Mesendoderm (in vitro differentiated cells): ENCODE measurements at regions not wholly inside any gene's neighbourhood (a gene's known extent, or its start where the extent isn't known, plus 50 kb on each side); places are given as distances from the start of the nearest gene placed in this dataset.
A peak's percentile ranks its signal among the peaks of the same experiment; 100 is the strongest.

Experiments
- DNase-seq: peaks from one replicate; pipeline ENCODE4 v3.0.0; 2013
- H2AK5ac ChIP-seq: 2 replicates; pipeline ENCODE4 v1.6.1; 2013; ENCODE audit warnings: low read length, inconsistent platforms
- H2BK120ac ChIP-seq: 2 replicates; pipeline ENCODE4 v1.6.1; 2013; ENCODE audit warnings: low read depth, mild to moderate bottlenecking, low read length, moderate library complexity, mixed read lengths
- H2BK15ac ChIP-seq: replicated peaks from 2 replicates; pipeline ENCODE4 v1.6.1; 2013; ENCODE audit warnings: low read depth, mild to moderate bottlenecking, moderate library complexity
- H2BK5ac ChIP-seq: 2 replicates; pipeline ENCODE4 v1.6.1; 2013; ENCODE audit warnings: low read length, inconsistent platforms
- H3K18ac ChIP-seq: 2 replicates; pipeline ENCODE4 v1.6.1; 2013; ENCODE audit warnings: mild to moderate bottlenecking, low read length, mixed read lengths
- H3K23ac ChIP-seq: one replicate; pipeline ENCODE4 v1.6.1; 2013; ENCODE audit warnings: low read length
- H3K27ac ChIP-seq: 2 replicates; pipeline ENCODE4 v1.5.1; 2013; ENCODE audit warnings: low read depth, mild to moderate bottlenecking, inconsistent platforms, low read length, moderate library complexity
- H3K27me3 ChIP-seq: 2 replicates; pipeline ENCODE4 v1.6.1; 2013; ENCODE audit warnings: low read length, control low read depth, mild to moderate bottlenecking, inconsistent platforms; ENCODE audit not compliant: insufficient read depth, poor library complexity
- H3K36me3 ChIP-seq: 2 replicates; pipeline ENCODE4 v1.6.1; 2013; ENCODE audit warnings: low read length, inconsistent platforms; ENCODE audit not compliant: control insufficient read depth, insufficient read depth
- H3K4ac ChIP-seq: one replicate; pipeline ENCODE4 v1.6.1; 2013; ENCODE audit warnings: low read depth, mild to moderate bottlenecking, low read length, moderate library complexity
- H3K4me1 ChIP-seq: 2 replicates; pipeline ENCODE4 v1.6.1; 2013; ENCODE audit warnings: low read depth, low read length, inconsistent platforms; ENCODE audit not compliant: control insufficient read depth
- H3K4me2 ChIP-seq: 2 replicates; pipeline ENCODE4 v1.6.1; 2013; ENCODE audit warnings: low read length
- H3K4me3 ChIP-seq: 2 replicates; pipeline ENCODE4 v1.5.1; 2013; ENCODE audit warnings: mild to moderate bottlenecking, low read length
- H3K56ac ChIP-seq: one replicate; pipeline ENCODE4 v1.6.1; 2013; ENCODE audit warnings: low read length
- H3K79me1 ChIP-seq: 2 replicates; pipeline ENCODE4 v1.6.1; 2013; ENCODE audit warnings: low read length, inconsistent platforms
- H3K79me2 ChIP-seq: 2 replicates; pipeline ENCODE4 v1.6.1; 2013; ENCODE audit warnings: mild to moderate bottlenecking, low read length; ENCODE audit not compliant: control insufficient read depth, insufficient read depth
- H3K9ac ChIP-seq: 2 replicates; pipeline ENCODE4 v1.6.1; 2013; ENCODE audit warnings: low read length, inconsistent platforms
- H4K5ac ChIP-seq: one replicate; pipeline ENCODE4 v1.6.1; 2013; ENCODE audit warnings: low read length
- H4K8ac ChIP-seq: one replicate; pipeline ENCODE4 v1.6.1; 2013; ENCODE audit warnings: low read depth, mild to moderate bottlenecking, control low read depth, low read length, moderate library complexity
- WGBS: extraction: QIAGEN DNeasy Blood & Tissue Kit; methylation state at CpG from one replicate; pipeline ENCODE4 v1.1.7; 2013; ENCODE audit warnings: low lambda C conversion rate, missing lambda C conversion rate; ENCODE audit not compliant: insufficient coverage; ENCODE audit errors: extremely low coverage; 5-methylcytosine and 5-hydroxymethylcytosine counted together

- H2AK5ac ChIP-seq: no peak overlapping the region
- H2BK5ac ChIP-seq: no peak overlapping the region
- no peak overlapping the region for H2BK15ac ChIP-seq
- DNase-seq: no peak
- H2BK120ac ChIP-seq: no peak overlapping the region
- H3K4me3 ChIP-seq: no peak overlapping the region
- H3K79me2 ChIP-seq: no peaks in the 10 kb centered on the region
- no peak overlapping the region for H3K4me2 ChIP-seq
- no peak overlapping the region for H4K5ac ChIP-seq
- H3K9ac ChIP-seq: no peak overlapping the region
- H3K4ac ChIP-seq: no peak overlapping the region
- no peaks in the 10 kb centered on the region for H3K79me1 ChIP-seq
- H3K56ac ChIP-seq: no peak overlapping the region
- no peak overlapping the region for H3K27ac ChIP-seq
- WGBS: no CpG with 5 or more reads among the region's 9 CpGs
- H3K23ac ChIP-seq: no peak overlapping the region
- H4K8ac ChIP-seq: no peak overlapping the region
- H3K27me3 ChIP-seq: no peaks in the 10 kb centered on the region
- H3K36me3 ChIP-seq: no peaks in the 10 kb centered on the region
- H3K4me1 ChIP-seq: no peaks in the 10 kb centered on the region
- H3K18ac ChIP-seq: no peak overlapping the region
These were observed 361.7 kb upstream of the MAP3K7 start for GRCh38 chr6:90948540-90948939.

DNA sequence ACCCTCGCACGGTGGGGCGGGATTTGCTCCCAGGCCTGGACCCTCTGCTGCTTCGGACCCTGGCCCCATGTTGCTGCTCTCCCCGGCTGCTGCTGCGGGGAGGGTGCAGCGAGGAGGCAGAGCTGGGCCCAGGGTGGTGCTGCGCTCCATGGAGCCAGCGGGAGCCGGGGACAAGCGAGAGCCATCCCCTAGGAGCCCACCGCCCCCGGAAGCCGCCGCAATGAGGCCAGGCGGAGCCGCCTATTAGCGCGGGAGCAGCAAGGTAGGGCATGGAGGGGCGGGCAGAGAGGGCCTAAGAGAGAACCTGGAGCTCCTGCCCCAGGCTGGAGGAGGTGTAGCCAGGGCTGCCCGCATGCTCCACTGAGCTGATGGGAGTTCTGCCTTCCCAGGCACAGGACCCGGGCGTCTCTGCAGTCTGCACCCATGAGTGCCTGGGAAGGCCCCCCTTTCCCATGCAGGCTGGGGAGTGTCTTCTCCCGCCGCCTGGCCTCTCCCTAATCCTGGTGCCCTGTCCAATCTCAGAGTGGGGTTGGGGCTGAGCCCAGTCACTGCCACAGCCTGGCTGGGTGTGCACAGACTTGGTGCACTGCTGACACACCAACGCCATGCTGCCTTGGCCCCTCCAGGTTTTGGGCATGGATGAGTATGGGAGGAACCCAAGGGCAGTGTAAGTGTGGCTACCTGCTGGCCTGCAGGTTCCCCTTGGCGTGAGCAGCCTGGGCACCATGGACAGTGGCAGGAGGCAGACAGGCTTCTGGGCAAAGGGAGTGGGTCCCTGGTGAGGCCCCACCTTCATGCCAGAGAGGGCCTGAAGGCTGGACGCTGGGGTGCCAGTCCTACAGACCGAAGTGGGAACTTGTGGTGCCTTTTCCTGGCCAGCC, 360.6 kb upstream of the MAP3K7 start:
- no peaks in the 10 kb centered on the region for H3K79me2 ChIP-seq
- no peak overlapping the region for H3K18ac ChIP-seq
- no peak overlapping the region for H2AK5ac ChIP-seq
- H3K4me2 ChIP-seq: no peak overlapping the region
- H3K36me3 ChIP-seq: no peaks in the 10 kb centered on the region
- DNase-seq: no peak
- H3K27ac ChIP-seq: no peak overlapping the region
- no peaks in the 10 kb centered on the region for H3K4me1 ChIP-seq
- H4K5ac ChIP-seq: no peak overlapping the region
- no peak overlapping the region for H3K4me3 ChIP-seq
- H2BK15ac ChIP-seq: no peak overlapping the region
- H3K4ac ChIP-seq: no peak overlapping the region
- H3K79me1 ChIP-seq: no peaks in the 10 kb centered on the region
- H2BK120ac ChIP-seq: no peak overlapping the region
- no peak overlapping the region for H2BK5ac ChIP-seq
- H3K23ac ChIP-seq: no peak overlapping the region
- no CpG with 5 or more reads among the region's 29 CpGs for WGBS
- H3K27me3 ChIP-seq: no peaks in the 10 kb centered on the region
- no peak overlapping the region for H3K56ac ChIP-seq
- H4K8ac ChIP-seq: no peak overlapping the region
- no peak overlapping the region for H3K9ac ChIP-seq

GRCh38 chr6:90941885-90942284, 355.0 kb upstream of the MAP3K7 start:
- H3K79me1 ChIP-seq: no peaks in the 10 kb centered on the region
- H2AK5ac ChIP-seq: no peak overlapping the region
- H3K23ac ChIP-seq: no peak overlapping the region
- DNase-seq: no peak
- H3K4ac ChIP-seq: no peak overlapping the region
- H3K4me2 ChIP-seq: no peak overlapping the region
- no peaks in the 10 kb centered on the region for H3K27me3 ChIP-seq
- H3K18ac ChIP-seq: no peak overlapping the region
- no peaks in the 10 kb centered on the region for H3K36me3 ChIP-seq
- H3K27ac ChIP-seq: no peak overlapping the region
- H3K4me3 ChIP-seq: no peak overlapping the region
- no peak overlapping the region for H4K8ac ChIP-seq
- no peak overlapping the region for H3K9ac ChIP-seq
- H2BK120ac ChIP-seq: no peak overlapping the region
- H3K56ac ChIP-seq: no peak overlapping the region
- WGBS: no CpG with 5 or more reads among the region's 7 CpGs
- no peak overlapping the region for H4K5ac ChIP-seq
- H2BK15ac ChIP-seq: peak overlapping the region; percentile 64
- H3K4me1 ChIP-seq: no peaks in the 10 kb centered on the region
- no peaks in the 10 kb centered on the region for H3K79me2 ChIP-seq
- no peak overlapping the region for H2BK5ac ChIP-seq

DNA sequence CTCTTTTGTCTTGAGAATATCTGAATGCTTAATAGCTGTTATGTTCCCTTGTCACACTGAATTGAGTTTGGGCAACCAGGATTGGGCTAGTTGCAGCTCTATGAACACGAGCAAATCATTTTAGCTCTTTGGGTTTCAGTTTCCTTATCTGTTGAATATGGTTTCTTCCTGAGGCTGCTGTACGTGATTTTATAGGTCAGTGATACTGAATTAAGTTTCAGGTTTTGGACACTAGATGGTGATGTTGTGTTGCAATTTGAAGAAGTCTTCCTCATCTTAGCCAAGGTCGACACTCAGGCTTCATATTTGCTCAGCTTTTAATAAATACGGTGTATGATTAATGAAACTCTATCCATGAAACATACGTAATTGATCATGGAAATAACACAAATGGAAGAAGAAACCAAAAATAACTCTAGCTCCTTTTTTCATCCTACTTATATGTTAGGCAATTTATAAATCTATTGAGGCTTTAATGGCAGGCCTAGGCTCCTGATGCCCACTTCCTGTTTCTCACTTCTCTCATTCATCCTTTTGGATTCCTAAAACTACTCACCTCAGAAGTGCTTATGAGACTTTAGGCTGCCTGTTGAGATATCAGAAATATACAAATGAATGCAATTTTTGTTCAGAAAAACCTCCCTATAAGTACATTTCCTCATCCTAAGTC, 354.1 kb upstream of the MAP3K7 start:
- H3K23ac ChIP-seq: no peak overlapping the region
- H4K5ac ChIP-seq: no peak overlapping the region
- H2BK15ac ChIP-seq: peak overlapping the region; percentile 36
- no peaks in the 10 kb centered on the region for H3K36me3 ChIP-seq
- no peak overlapping the region for H4K8ac ChIP-seq
- H3K4me2 ChIP-seq: no peak overlapping the region
- no peak overlapping the region for H2AK5ac ChIP-seq
- H3K18ac ChIP-seq: no peak overlapping the region
- peak; percentile 81 for DNase-seq
- no peak overlapping the region for H3K27ac ChIP-seq
- H2BK5ac ChIP-seq: no peak overlapping the region
- H3K79me2 ChIP-seq: no peaks in the 10 kb centered on the region
- no peak overlapping the region for H3K4me3 ChIP-seq
- H2BK120ac ChIP-seq: no peak overlapping the region
- H3K79me1 ChIP-seq: no peaks in the 10 kb centered on the region
- H3K4me1 ChIP-seq: peaks cover 3% of the 10 kb centered on the region
- WGBS: no CpG with 5 or more reads among the region's 5 CpGs
- no peak overlapping the region for H3K4ac ChIP-seq
- no peak overlapping the region for H3K56ac ChIP-seq
- H3K27me3 ChIP-seq: no peaks in the 10 kb centered on the region
- H3K9ac ChIP-seq: no peak overlapping the region

DNA sequence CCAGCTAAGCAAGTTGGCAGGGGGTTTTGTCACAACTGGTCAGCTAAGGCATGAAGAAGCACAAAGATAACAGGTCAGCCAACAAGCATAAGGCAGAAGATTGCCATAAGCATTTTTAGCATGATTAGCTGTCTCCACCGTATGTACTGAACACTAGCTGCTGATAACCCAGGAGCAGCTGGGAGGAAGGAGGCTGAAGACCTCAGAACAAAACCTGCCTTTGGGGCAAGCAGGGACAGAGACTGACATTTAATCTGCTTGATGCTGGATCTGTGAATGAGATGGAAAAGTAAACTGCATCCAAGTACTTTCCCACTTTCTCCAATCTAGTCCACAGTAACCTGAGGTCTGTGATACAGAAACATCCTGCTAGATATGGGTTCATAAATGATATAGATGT, 353.0 kb upstream of the MAP3K7 start:
- no peak overlapping the region for H2AK5ac ChIP-seq

More for the DNA sequence above, 353.0 kb upstream of the MAP3K7 start:
- no peak overlapping the region for H3K27ac ChIP-seq
- DNase-seq: peak; percentile 8
- H3K4me1 ChIP-seq: peaks cover 9% of the 10 kb centered on the region
- H3K27me3 ChIP-seq: no peaks in the 10 kb centered on the region
- no peak overlapping the region for H3K9ac ChIP-seq
- H3K18ac ChIP-seq: no peak overlapping the region
- no peaks in the 10 kb centered on the region for H3K79me1 ChIP-seq
- no CpG with 5 or more reads among the region's 1 CpG for WGBS
- no peak overlapping the region for H4K5ac ChIP-seq
- H3K4ac ChIP-seq: no peak overlapping the region
- H3K56ac ChIP-seq: no peak overlapping the region
- H2BK120ac ChIP-seq: no peak overlapping the region
- no peak overlapping the region for H4K8ac ChIP-seq
- no peak overlapping the region for H3K4me3 ChIP-seq
- H2BK5ac ChIP-seq: no peak overlapping the region
- H3K4me2 ChIP-seq: no peak overlapping the region
- H3K79me2 ChIP-seq: no peaks in the 10 kb centered on the region
- no peak overlapping the region for H3K23ac ChIP-seq
- H3K36me3 ChIP-seq: no peaks in the 10 kb centered on the region
- no peak overlapping the region for H2BK15ac ChIP-seq
